Frontal cortex (tissue), 3 donors: ENCODE measurements at regions not wholly inside any gene's neighbourhood (a gene's known extent, or its start where the extent isn't known, plus 50 kb on each side); places are given as distances from the start of the nearest gene placed in this dataset.
"Not testable (repeated sequence)": the region's sequence is repeated elsewhere in the genome, so short reads cannot be mapped to it uniquely, and the experiment has no call there.

Experiments used
- DNase-seq, 2 donors: peaks; one replicate each; pipeline ENCODE4 v3.0.0; 2012; ENCODE audit warnings: low spot score in 2 of 2
- FAIRE-seq: peaks from 2 replicates; lab custom pipeline; 2012; peaks lifted over from hg19 to GRCh38; lab: Jason Lieb, UNC
- donor health status: control.
- donor health status: control.
- donor health status: control.

- not testable (repeated sequence) for DNase-seq, FAIRE-seq
These were observed 147.3 kb upstream of the FSIP2 start for GRCh38 chr2:185591276-185591675.

GRCh38 chr2:185607945-185608344 lies 130.7 kb upstream of the FSIP2 start:
- FAIRE-seq (no peak), DNase-seq (no peak)

- DNase-seq (no peak), FAIRE-seq (no peak)
These were observed 129.8 kb upstream of the FSIP2 start for GRCh38 chr2:185608799-185609198.

- FAIRE-seq (no peak), DNase-seq (no peak)
These were observed 128.3 kb upstream of the FSIP2 start for GRCh38 chr2:185610301-185610700.

- FAIRE-seq: no peak
These were observed 120.0 kb upstream of the FSIP2 start for GRCh38 chr2:185618625-185619024.

GRCh38 chr2:185625604-185626003 lies 113.0 kb upstream of the FSIP2 start:
- FAIRE-seq: no peak
- no peak for DNase-seq

More at GRCh38 chr2:185618625-185619024, 120.0 kb upstream of the FSIP2 start:
- DNase-seq: no peak

GRCh38 chr2:185628985-185629384 lies 109.6 kb upstream of the FSIP2 start:
- DNase-seq (no peak), FAIRE-seq (no peak)

- no peak for DNase-seq
- no peak for FAIRE-seq
These were observed 105.0 kb upstream of the FSIP2 start for GRCh38 chr2:185633621-185634020.

GRCh38 chr2:185638771-185639170 lies 99.8 kb upstream of the FSIP2 start:
- DNase-seq (no peak), FAIRE-seq (no peak)

- DNase-seq (no peak), FAIRE-seq (no peak)
These were observed 98.0 kb upstream of the FSIP2 start for GRCh38 chr2:185640588-185640987.

- no peak for FAIRE-seq
- DNase-seq: no peak
These were observed 95.2 kb upstream of the FSIP2 start for GRCh38 chr2:185643434-185643833.

- no peak for FAIRE-seq
- DNase-seq: no peak
These were observed 93.8 kb upstream of the FSIP2 start for GRCh38 chr2:185644828-185645227.

- FAIRE-seq: no peak
- no peak for DNase-seq
These were observed 93.1 kb upstream of the FSIP2 start for GRCh38 chr2:185645529-185645928.

GRCh38 chr2:185658750-185659149 lies 79.9 kb upstream of the FSIP2 start:
- no peak for FAIRE-seq
- no peak for DNase-seq

GRCh38 chr2:185663811-185664210 lies 74.8 kb upstream of the FSIP2 start:
- FAIRE-seq (no peak), DNase-seq (no peak)

- DNase-seq (no peak), FAIRE-seq (no peak)
These were observed 74.2 kb upstream of the FSIP2 start for GRCh38 chr2:185664384-185664783.

- DNase-seq: no peak
- no peak for FAIRE-seq
These were observed 73.3 kb upstream of the FSIP2 start for GRCh38 chr2:185665251-185665814.

GRCh38 chr2:185667452-185667851 lies 71.2 kb upstream of the FSIP2 start:
- FAIRE-seq (no peak), DNase-seq (no peak)

GRCh38 chr2:185668710-185669109 lies 69.9 kb upstream of the FSIP2 start:
- FAIRE-seq: no peak

GRCh38 chr2:185674232-185674631 lies 64.4 kb upstream of the FSIP2 start:
- DNase-seq (no peak), FAIRE-seq (no peak)

More at GRCh38 chr2:185668710-185669109, 69.9 kb upstream of the FSIP2 start:
- DNase-seq: no peak

- no peak for DNase-seq
- no peak for FAIRE-seq
These were observed 62.3 kb upstream of the FSIP2 start for GRCh38 chr2:185676316-185676715.

GRCh38 chr2:185687001-185687400 lies 51.6 kb upstream of the FSIP2 start:
- not testable (repeated sequence) for FAIRE-seq, DNase-seq
